Natural killer cell (primary cell): ENCODE measurements at regions not wholly inside any gene's neighbourhood (a gene's known extent, or its start where the extent isn't known, plus 50 kb on each side); places are given as distances from the start of the nearest gene placed in this dataset.

Experiments used
- ATAC-seq, 3 donors: fragments of 150-1000 bp in 2 of 3; fragments of 200-7000 bp in 1 of 3; cut with Tn5 transposase; 1 replicate in 1 of 3; 2 replicates in 2 of 3; pipeline ENCODE4 v1.10.0; 2021; ENCODE audit warnings: mild to moderate bottlenecking in 2 of 3, moderate library complexity in 2 of 3
- DNase-seq, 2 donors: peaks; one replicate each; pipeline versions ENCODE4 v3.0.0 to v3.0.0-alpha.2; 2013 to 2021; ENCODE audit warnings: mixed read lengths in 1 of 2
- H3K27ac ChIP-seq: one replicate; pipeline ENCODE4 v1.5.1; 2013; ENCODE audit warnings: mild to moderate bottlenecking, low read length
- H3K27me3 ChIP-seq: one replicate; pipeline ENCODE4 v1.6.1; 2013; ENCODE audit warnings: low read length; ENCODE audit not compliant: control insufficient read depth, insufficient read depth
- H3K36me3 ChIP-seq: one replicate; pipeline ENCODE4 v1.6.1; 2013; ENCODE audit warnings: low read length; ENCODE audit not compliant: control insufficient read depth, insufficient read depth
- H3K4me1 ChIP-seq: one replicate; pipeline ENCODE4 v1.6.1; 2013; ENCODE audit warnings: low read length; ENCODE audit not compliant: control insufficient read depth, insufficient read depth
- H3K4me3 ChIP-seq: one replicate; pipeline ENCODE4 v1.5.1; 2013; ENCODE audit warnings: low read length
- H3K9me3 ChIP-seq: one replicate; pipeline ENCODE4 v1.6.1; 2013; ENCODE audit warnings: low read length; ENCODE audit not compliant: control insufficient read depth, insufficient read depth
- H3K27ac Mint-ChIP-seq, 2 donors: one replicate each; pipeline ENCODE4 v1.8.0; 2022; ENCODE audit warnings: mild to moderate bottlenecking in 2 of 2, mixed read lengths in 2 of 2, moderate library complexity in 1 of 2
- H3K27me3 Mint-ChIP-seq, 2 donors: one replicate each; pipeline ENCODE4 v1.8.0; 2022; ENCODE audit warnings: low read depth in 2 of 2, mixed read lengths in 2 of 2
- H3K36me3 Mint-ChIP-seq: one replicate; pipeline ENCODE4 v1.8.0; 2022; ENCODE audit warnings: mixed read lengths
- H3K4me1 Mint-ChIP-seq, 2 donors: one replicate each; pipeline ENCODE4 v1.8.0; 2022; ENCODE audit warnings: mixed read lengths in 2 of 2
- H3K4me3 Mint-ChIP-seq: one replicate; pipeline ENCODE4 v1.8.0; 2022; ENCODE audit warnings: mild to moderate bottlenecking, moderate library complexity, mixed read lengths
- H3K9me3 Mint-ChIP-seq, 2 donors: one replicate each; pipeline ENCODE4 v1.8.0; 2022; ENCODE audit warnings: mixed read lengths in 2 of 2
- WGBS: methylation state at CpG from one replicate; pipeline ENCODE4 v1.1.7; 2013; ENCODE audit warnings: missing lambda C conversion rate; ENCODE audit not compliant: insufficient coverage; 5-methylcytosine and 5-hydroxymethylcytosine counted together
- intact Hi-C: fragments of 100-400 bp; cut with micrococcal nuclease; formaldehyde crosslinking; loops from one replicate; pipeline ENCODE4 v1.14.2; 2022
- TF ChIP-seq, protein P1 (sequence below): fragments of 200-600 bp; IDR thresholded peaks from one replicate; pipeline ENCODE4 v1.8.0; 2022; ENCODE audit warnings: antibody characterized with exemption

DNA sequence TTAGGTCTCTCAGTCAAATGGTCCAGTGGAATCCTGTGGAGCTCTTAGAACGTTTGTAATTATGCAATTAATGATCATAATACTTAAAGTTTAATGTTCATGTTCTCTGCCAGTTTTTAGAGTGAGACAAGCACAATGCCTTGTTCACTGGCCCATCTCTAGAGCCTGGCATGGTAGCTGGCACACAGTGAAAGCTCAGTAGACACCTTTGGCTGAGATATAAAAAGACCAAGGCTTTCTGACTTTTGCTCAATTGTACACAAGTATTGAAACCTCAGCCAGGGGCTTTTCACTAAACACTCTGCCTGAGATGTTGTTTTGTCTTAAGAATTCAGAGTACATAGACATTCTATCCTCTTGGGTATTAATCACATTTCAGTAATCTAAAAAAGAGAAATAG, 241.8 kb upstream of the ATP2B1 start:
- H3K36me3 ChIP-seq, result no peaks in the 10 kb centered on the region
- no CpG with 5 or more reads among the region's 1 CpG for WGBS
- no peaks in the 10 kb centered on the region for H3K27me3 ChIP-seq
- peak in 2 of 3 donors; percentile 29 to 36 for ATAC-seq
- H3K27ac Mint-ChIP-seq, result peak overlapping the region; percentile 75 to 89
- H3K9me3 Mint-ChIP-seq, result no peaks in the 10 kb centered on the region
- peak in 1 of 2 donors; percentile 57 for DNase-seq
- H3K27me3 Mint-ChIP-seq, result no peaks in the 10 kb centered on the region
- peaks cover 25 to 27% of the 10 kb centered on the region in 2 donors for H3K4me1 Mint-ChIP-seq
- H3K27ac ChIP-seq, result peak overlapping the region; percentile 67
- TF ChIP-seq, protein P1, sequence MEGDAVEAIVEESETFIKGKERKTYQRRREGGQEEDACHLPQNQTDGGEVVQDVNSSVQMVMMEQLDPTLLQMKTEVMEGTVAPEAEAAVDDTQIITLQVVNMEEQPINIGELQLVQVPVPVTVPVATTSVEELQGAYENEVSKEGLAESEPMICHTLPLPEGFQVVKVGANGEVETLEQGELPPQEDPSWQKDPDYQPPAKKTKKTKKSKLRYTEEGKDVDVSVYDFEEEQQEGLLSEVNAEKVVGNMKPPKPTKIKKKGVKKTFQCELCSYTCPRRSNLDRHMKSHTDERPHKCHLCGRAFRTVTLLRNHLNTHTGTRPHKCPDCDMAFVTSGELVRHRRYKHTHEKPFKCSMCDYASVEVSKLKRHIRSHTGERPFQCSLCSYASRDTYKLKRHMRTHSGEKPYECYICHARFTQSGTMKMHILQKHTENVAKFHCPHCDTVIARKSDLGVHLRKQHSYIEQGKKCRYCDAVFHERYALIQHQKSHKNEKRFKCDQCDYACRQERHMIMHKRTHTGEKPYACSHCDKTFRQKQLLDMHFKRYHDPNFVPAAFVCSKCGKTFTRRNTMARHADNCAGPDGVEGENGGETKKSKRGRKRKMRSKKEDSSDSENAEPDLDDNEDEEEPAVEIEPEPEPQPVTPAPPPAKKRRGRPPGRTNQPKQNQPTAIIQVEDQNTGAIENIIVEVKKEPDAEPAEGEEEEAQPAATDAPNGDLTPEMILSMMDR, result no peak
- H3K4me1 ChIP-seq, result peaks cover 7% of the 10 kb centered on the region
- peak overlapping the region; percentile 22 for H3K4me3 Mint-ChIP-seq
- no peak overlapping the region for H3K4me3 ChIP-seq
- intact Hi-C loops, result loop anchor here (1.0 to 2.0 kb wide), 4 partner anchors 70 to 242 kb away; partner anchors contain the start of gene ATP2B1
- no peaks in the 10 kb centered on the region for H3K9me3 ChIP-seq
- no peaks in the 10 kb centered on the region for H3K36me3 Mint-ChIP-seq

DNA sequence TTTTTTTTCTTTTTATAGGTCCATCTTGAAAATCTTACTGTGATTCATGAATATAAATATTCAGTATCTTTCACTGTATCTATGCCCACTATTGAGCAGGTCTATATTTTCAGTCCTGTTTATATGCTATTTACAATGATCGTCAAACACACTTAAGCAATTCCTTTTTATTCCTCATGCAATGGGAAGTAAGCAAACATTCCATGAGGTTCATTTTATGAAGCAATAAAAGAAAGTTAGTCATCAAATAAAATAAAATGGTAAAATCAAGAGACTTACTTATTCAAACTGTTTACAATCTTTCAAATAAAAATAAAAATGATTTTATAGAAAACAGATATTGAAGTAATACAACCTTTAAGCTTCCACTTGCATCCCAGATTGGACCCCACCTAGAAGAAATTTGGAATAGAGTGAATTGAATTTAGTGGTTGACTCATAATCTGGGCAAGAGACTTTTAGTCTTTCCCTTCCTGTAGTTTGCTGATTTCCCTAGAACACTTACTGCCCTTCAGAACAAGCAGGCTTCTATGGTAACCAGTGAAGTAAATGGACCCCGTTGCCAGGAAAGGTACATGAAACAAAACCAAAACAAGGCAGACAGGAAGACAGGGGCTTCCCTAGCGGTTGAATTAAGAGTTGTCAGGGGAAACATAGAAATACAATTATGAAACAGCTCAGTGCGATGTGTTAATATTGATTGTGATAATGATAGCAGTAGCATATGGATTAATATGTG, 241.0 kb upstream of the ATP2B1 start:
- Mint-ChIP-seq H3K9me3 (no peaks in the 10 kb centered on the region), H3K4me3 (peak overlapping the region; percentile 22), H3K27me3 (no peaks in the 10 kb centered on the region), H3K36me3 (no peaks in the 10 kb centered on the region), H3K27ac (peak overlapping the region; percentile 75 to 89), H3K4me1 (peaks cover 25 to 27% of the 10 kb centered on the region in 2 donors)
- H3K4me3 ChIP-seq, result no peak overlapping the region
- intact Hi-C loops, result loop anchor here (1.0 to 2.0 kb wide), 4 partner anchors 69 to 241 kb away; partner anchors contain the start of gene ATP2B1
- TF ChIP-seq, protein P1, result peak; percentile 35
- peaks cover 7% of the 10 kb centered on the region for H3K4me1 ChIP-seq
- peak; percentile 23 to 92 for DNase-seq
- ATAC-seq, result peak; percentile 88 to 96 (median 96)
- WGBS, result 0% methylated on average over 3 of the region's 4 CpGs
- no peaks in the 10 kb centered on the region for H3K36me3 ChIP-seq
- H3K27me3 ChIP-seq, result no peaks in the 10 kb centered on the region
- H3K27ac ChIP-seq, result peak overlapping the region; percentile 28
- H3K9me3 ChIP-seq, result no peaks in the 10 kb centered on the region

DNA sequence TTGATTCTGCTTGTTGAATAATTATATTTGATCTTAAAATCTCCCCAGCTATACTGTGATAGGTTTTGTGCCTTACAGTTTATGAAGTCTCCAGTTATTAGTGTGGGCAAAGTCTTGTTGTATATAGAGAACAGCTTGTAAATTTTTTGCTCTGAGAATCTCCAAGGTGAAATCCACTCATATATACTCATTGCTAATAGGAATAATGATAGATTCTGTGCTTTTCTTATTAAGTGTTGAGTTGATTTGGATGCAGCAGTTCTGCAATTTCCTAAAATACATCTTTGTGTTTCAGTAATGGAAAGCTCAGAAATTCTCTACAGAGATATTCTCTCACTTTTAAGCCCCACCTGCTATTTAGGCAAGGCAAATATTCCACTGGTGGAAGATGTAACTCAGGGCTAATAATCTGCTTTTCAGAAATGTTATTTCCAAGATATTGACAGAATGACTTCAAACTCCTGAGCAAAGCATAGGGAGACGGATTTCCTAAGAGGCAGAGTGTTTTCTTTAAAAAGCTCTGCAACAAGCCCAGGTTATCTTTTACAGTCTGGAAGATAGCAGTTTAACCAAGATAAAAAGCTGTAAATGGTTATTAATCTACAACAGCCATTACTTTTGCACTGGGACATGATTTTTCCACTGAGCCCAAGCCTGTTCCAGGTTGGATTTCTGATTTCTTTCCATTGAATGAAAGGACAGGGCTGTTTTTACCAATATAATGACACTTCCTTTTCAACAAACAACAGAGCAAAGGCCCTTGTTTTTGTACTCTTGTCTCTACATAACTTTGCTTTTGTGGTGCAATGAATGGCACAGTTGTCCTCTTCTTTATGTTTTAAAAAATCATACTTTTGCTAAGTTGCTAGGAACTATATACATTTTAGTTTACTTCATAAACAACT, 239.9 kb upstream of the ATP2B1 start:
- Histone ChIP-seq H3K27me3 (no peaks in the 10 kb centered on the region), H3K4me3 (no peak overlapping the region), H3K9me3 (no peaks in the 10 kb centered on the region), H3K27ac (peak overlapping the region; percentile 28), H3K4me1 (peaks cover 7% of the 10 kb centered on the region), H3K36me3 (no peaks in the 10 kb centered on the region)
- 91% methylated on average over 1 of the region's 1 CpG for WGBS
- Mint-ChIP-seq H3K9me3 (no peaks in the 10 kb centered on the region), H3K4me1 (peaks cover 25 to 27% of the 10 kb centered on the region in 2 donors), H3K36me3 (no peaks in the 10 kb centered on the region), H3K27ac (peak overlapping the region; percentile 75 to 89), H3K4me3 (no peak overlapping the region), H3K27me3 (no peaks in the 10 kb centered on the region)
- peak in 1 of 2 donors; percentile 30 for DNase-seq
- TF ChIP-seq, protein P1, result no peak
- ATAC-seq, result no peak
- intact Hi-C loops, result no loop called here
